HFF-Myc (cell line): ENCODE measurements at regions not wholly inside any gene's neighbourhood (a gene's known extent, or its start where the extent isn't known, plus 50 kb on each side); places are given as distances from the start of the nearest gene placed in this dataset.

Experiments
- DNase-seq: peaks from one replicate; pipeline ENCODE4 v3.0.0-alpha.2; 2011; ENCODE audit warnings: low read depth; ENCODE audit errors: extremely low read depth
- H3K4me3 ChIP-seq: replicated peaks from 2 replicates; pipeline ENCODE4 v1.5.1; 2011; ENCODE audit warnings: low read depth, mild to moderate bottlenecking, control low read depth, low read length
- CTCF ChIP-seq: IDR thresholded peaks from 2 replicates; pipeline ENCODE4 v1.5.1; 2012; ENCODE audit warnings: mild to moderate bottlenecking, low read depth, low read length, control low read depth; ENCODE audit errors: missing control alignments

- no peak overlapping the region for H3K4me3 ChIP-seq
- no peak for DNase-seq
- TF ChIP-seq CTCF: no peak
Measured at GRCh38 chr18:22473366-22473765, 55.7 kb upstream of the CTAGE1 start.

- no peak for TF ChIP-seq CTCF
- no peak for DNase-seq
- H3K4me3 ChIP-seq: no peak overlapping the region
Measured at GRCh38 chr18:22475426-22476100, 57.8 kb upstream of the CTAGE1 start.

- no peak overlapping the region for H3K4me3 ChIP-seq
- DNase-seq: no peak
- TF ChIP-seq CTCF: no peak
Measured at GRCh38 chr18:22477222-22477621, 59.5 kb upstream of the CTAGE1 start.

GRCh38 chr18:22482948-22483347, 65.2 kb upstream of the CTAGE1 start:
- TF ChIP-seq CTCF: no peak

GRCh38 chr18:22483407-22483806, 65.7 kb upstream of the CTAGE1 start:
- DNase-seq: no peak
- no peak overlapping the region for H3K4me3 ChIP-seq
- no peak for TF ChIP-seq CTCF

More at GRCh38 chr18:22482948-22483347, 65.2 kb upstream of the CTAGE1 start:
- no peak for DNase-seq
- H3K4me3 ChIP-seq: no peak overlapping the region

DNA sequence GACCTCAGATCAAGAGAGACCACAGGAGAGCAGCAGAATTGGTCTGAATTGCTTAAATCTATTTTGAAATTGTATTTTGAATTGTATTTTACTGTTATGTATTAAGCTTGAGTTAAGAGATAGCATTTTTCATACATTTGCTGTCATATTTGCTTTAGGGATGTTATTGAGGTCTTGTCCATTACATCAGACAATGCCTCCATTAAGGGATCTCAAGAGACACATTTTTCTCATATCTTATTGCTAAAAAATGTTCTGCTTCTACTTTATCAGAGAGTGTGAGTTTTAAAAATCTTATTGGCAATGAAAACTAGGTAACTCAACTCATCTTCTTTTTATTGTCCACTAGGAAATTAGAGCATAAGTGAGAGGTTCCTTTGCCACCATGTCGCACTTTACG, 66.8 kb upstream of the CTAGE1 start:
- no peak for DNase-seq
- TF ChIP-seq CTCF: no peak
- H3K4me3 ChIP-seq: no peak overlapping the region

GRCh38 chr18:22485808-22486244, 68.1 kb upstream of the CTAGE1 start:
- no peak for TF ChIP-seq CTCF
- DNase-seq: no peak

More at GRCh38 chr18:22485808-22486244, 68.1 kb upstream of the CTAGE1 start:
- H3K4me3 ChIP-seq: no peak overlapping the region
